H9 (cell line): ENCODE measurements at regions not wholly inside any gene's neighbourhood (a gene's known extent, or its start where the extent isn't known, plus 50 kb on each side); places are given as distances from the start of the nearest gene placed in this dataset.

ENCODE experiments used
- DNase-seq: peaks from one replicate; pipeline ENCODE4 v3.0.0-alpha.2; 2017
- H2AFZ ChIP-seq: one replicate; pipeline ENCODE4 v1.6.1; 2013; ENCODE audit warnings: mild to moderate bottlenecking, low read length, control low read depth, moderate library complexity
- H2AK5ac ChIP-seq: 2 replicates; pipeline ENCODE4 v1.6.1; 2013; ENCODE audit warnings: low read length, control low read depth, mixed read lengths; ENCODE audit not compliant: insufficient read length
- H2BK120ac ChIP-seq: one replicate; pipeline ENCODE4 v1.6.1; 2013; ENCODE audit warnings: low read depth, mild to moderate bottlenecking, low read length, control low read depth, inconsistent platforms; ENCODE audit not compliant: poor library complexity, severe bottlenecking
- H2BK12ac ChIP-seq: 2 replicates; pipeline ENCODE4 v1.6.1; 2013; ENCODE audit warnings: low read length, control low read depth, mixed read lengths, low read depth; ENCODE audit not compliant: insufficient read length
- H2BK15ac ChIP-seq: 2 replicates; pipeline ENCODE4 v1.6.1; 2013; ENCODE audit warnings: low read depth, low read length, control low read depth
- H2BK20ac ChIP-seq: one replicate; pipeline ENCODE4 v1.6.1; 2013; ENCODE audit warnings: low read depth, mild to moderate bottlenecking, low read length, control low read depth, inconsistent platforms; ENCODE audit not compliant: poor library complexity, severe bottlenecking
- H2BK5ac ChIP-seq: 2 replicates; pipeline ENCODE4 v1.6.1; 2013; ENCODE audit warnings: low read length, control low read depth, mixed read lengths; ENCODE audit not compliant: insufficient read length
- H3K14ac ChIP-seq: 2 replicates; pipeline ENCODE4 v1.6.1; 2013; ENCODE audit warnings: low read length, control low read depth; ENCODE audit not compliant: insufficient read depth
- H3K18ac ChIP-seq: 2 replicates; pipeline ENCODE4 v1.6.1; 2013; ENCODE audit warnings: low read depth, mild to moderate bottlenecking, mixed read lengths, low read length, control low read depth; ENCODE audit not compliant: insufficient read length
- H3K23ac ChIP-seq: 2 replicates; pipeline ENCODE4 v1.6.1; 2013; ENCODE audit warnings: low read length, control low read depth, mixed read lengths, low read depth; ENCODE audit not compliant: insufficient read length
- H3K23me2 ChIP-seq: 2 replicates; pipeline ENCODE4 v1.6.1; 2013; ENCODE audit warnings: low read depth, mild to moderate bottlenecking, mixed read lengths, low read length, control low read depth; ENCODE audit not compliant: insufficient read length, poor library complexity, severe bottlenecking
- H3K27ac ChIP-seq: 2 replicates; pipeline ENCODE4 v1.5.1; 2013; ENCODE audit warnings: low read length, control low read depth, mixed read lengths, low read depth; ENCODE audit not compliant: insufficient read length
- H3K27me3 ChIP-seq: 2 replicates; pipeline ENCODE4 v1.6.1; 2013; ENCODE audit warnings: low read length, control low read depth, inconsistent platforms; ENCODE audit not compliant: insufficient read depth
- H3K4ac ChIP-seq: 2 replicates; pipeline ENCODE4 v1.6.1; 2013; ENCODE audit warnings: low read depth, mild to moderate bottlenecking, control low read depth, inconsistent platforms, low read length, moderate library complexity
- H3K4me1 ChIP-seq: 2 replicates; pipeline ENCODE4 v1.6.1; 2013; ENCODE audit warnings: low read length, control low read depth, inconsistent platforms; ENCODE audit not compliant: insufficient read depth
- H3K4me2 ChIP-seq: 2 replicates; pipeline ENCODE4 v1.6.1; 2013; ENCODE audit warnings: low read length, control low read depth, mixed read lengths; ENCODE audit not compliant: insufficient read length, insufficient read depth
- H3K56ac ChIP-seq: 2 replicates; pipeline ENCODE4 v1.6.1; 2013; ENCODE audit warnings: low read depth, mild to moderate bottlenecking, mixed read lengths, low read length, control low read depth; ENCODE audit not compliant: insufficient read length
- H3K79me1 ChIP-seq: 2 replicates; pipeline ENCODE4 v1.6.1; 2013; ENCODE audit warnings: low read depth, mild to moderate bottlenecking, moderate library complexity, low read length, control low read depth, inconsistent platforms; ENCODE audit not compliant: insufficient read depth, poor library complexity, severe bottlenecking
- H3K79me2 ChIP-seq: 2 replicates; pipeline ENCODE4 v1.6.1; 2013; ENCODE audit warnings: low read length, control low read depth, inconsistent platforms; ENCODE audit not compliant: insufficient read depth
- H3K9ac ChIP-seq: 2 replicates; pipeline ENCODE4 v1.6.1; 2013; ENCODE audit warnings: low read length, control low read depth, mixed read lengths; ENCODE audit not compliant: insufficient read length; ENCODE audit errors: extremely low read depth
- H3K9me3 ChIP-seq: one replicate; pipeline ENCODE4 v1.6.1; 2013; ENCODE audit warnings: low read depth, low read length, inconsistent platforms; ENCODE audit not compliant: control insufficient read depth
- H3T11ph ChIP-seq: one replicate; pipeline ENCODE4 v1.6.1; 2013; ENCODE audit warnings: mild to moderate bottlenecking, low read length, control low read depth, inconsistent platforms
- H4K20me1 ChIP-seq: one replicate; pipeline ENCODE4 v1.6.1; 2013; ENCODE audit not compliant: control insufficient read depth, insufficient read length, insufficient read depth
- H4K5ac ChIP-seq: 2 replicates; pipeline ENCODE4 v1.6.1; 2013; ENCODE audit warnings: low read depth, mild to moderate bottlenecking, mixed read lengths, low read length, control low read depth; ENCODE audit not compliant: insufficient read length
- H4K8ac ChIP-seq: replicated peaks from 2 replicates; pipeline ENCODE4 v1.6.1; 2013; ENCODE audit warnings: low read length, control low read depth, mixed read lengths, low read depth; ENCODE audit not compliant: insufficient read length
- H4K91ac ChIP-seq: 2 replicates; pipeline ENCODE4 v1.6.1; 2013; ENCODE audit warnings: low read depth, mild to moderate bottlenecking, moderate library complexity, mixed read lengths, low read length, control low read depth; ENCODE audit not compliant: insufficient read length
- H3K27ac Mint-ChIP-seq, 3 experiments: 2 replicates in 2 of 3; 3 replicates in 1 of 3; pipeline ENCODE4 v1.8.0; 2020 to 2021; ENCODE audit warnings: mixed read lengths in 3 of 3, mild to moderate bottlenecking in 1 of 3, moderate library complexity in 1 of 3
- H3K27me3 Mint-ChIP-seq: 2 replicates; pipeline ENCODE4 v1.8.0; 2021; ENCODE audit warnings: low read depth, mild to moderate bottlenecking, moderate library complexity, mixed read lengths
- H3K36me3 Mint-ChIP-seq, 3 experiments: 2 replicates in 2 of 3; 3 replicates in 1 of 3; pipeline ENCODE4 v1.8.0; 2020 to 2021; ENCODE audit warnings: low read depth in 3 of 3, mixed read lengths in 3 of 3; ENCODE audit not compliant: insufficient read depth in 1 of 3
- H3K4me1 Mint-ChIP-seq, 2 experiments: 2 replicates each; pipeline ENCODE4 v1.8.0; 2020; ENCODE audit warnings: mixed read lengths in 2 of 2
- H3K4me3 Mint-ChIP-seq, 2 experiments: 2 replicates in 1 of 2; 3 replicates in 1 of 2; pipeline ENCODE4 v1.8.0; 2020 to 2021; ENCODE audit warnings: mild to moderate bottlenecking in 2 of 2, mixed read lengths in 2 of 2, moderate library complexity in 1 of 2
- H3K9me3 Mint-ChIP-seq, 2 experiments: 2 replicates in 1 of 2; 3 replicates in 1 of 2; pipeline ENCODE4 v1.8.0; 2020; ENCODE audit warnings: mild to moderate bottlenecking in 2 of 2, mixed read lengths in 2 of 2, moderate library complexity in 1 of 2
- WGBS: extraction: QIAGEN DNeasy Blood & Tissue Kit; methylation state at CpG from one replicate; pipeline ENCODE4 v1.1.7; 2013; ENCODE audit warnings: missing lambda C conversion rate, low lambda C conversion rate, mixed read lengths; ENCODE audit not compliant: insufficient read length; ENCODE audit errors: extremely low coverage; 5-methylcytosine and 5-hydroxymethylcytosine counted together
- TF ChIP-seq, protein P1 (sequence below): fragments of 200-600 bp; sonication (generic); conservative IDR thresholded peaks from 3 replicates; pipeline ENCODE4 v1.8.0; 2021; ENCODE audit warnings: antibody characterized with exemption, mild to moderate bottlenecking

DNA sequence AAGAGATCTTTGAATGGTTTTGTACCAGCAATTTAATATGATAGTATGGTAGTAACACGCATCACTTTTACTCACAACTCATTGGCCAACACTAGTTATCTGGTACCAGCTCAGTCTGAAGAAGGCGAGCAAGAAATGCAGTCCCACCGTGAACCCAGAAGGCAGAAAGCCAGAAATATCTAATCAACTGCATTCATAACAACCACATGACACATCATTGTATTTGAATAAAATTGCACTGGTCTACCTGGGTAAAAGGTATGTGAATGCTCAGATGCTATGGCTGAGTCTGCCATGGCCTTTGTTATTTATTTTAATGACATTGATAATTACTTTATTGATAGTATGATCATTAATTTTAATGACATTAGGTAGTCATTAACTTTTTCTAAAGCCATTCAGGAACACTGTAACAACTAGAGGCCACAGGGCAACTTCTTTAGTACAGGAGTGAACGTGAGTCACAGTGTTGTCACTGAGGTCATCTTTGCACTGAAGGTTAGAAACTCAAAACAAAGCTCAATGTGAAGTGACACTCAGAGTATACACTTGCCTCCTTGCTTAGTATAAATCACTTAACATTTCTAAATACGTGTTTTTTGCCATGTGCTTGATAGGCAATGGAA lies 475.6 kb upstream of the TNP1 start:
- Histone ChIP-seq H2AK5ac (no peak overlapping the region), H3K79me2 (no peaks in the 10 kb centered on the region), H2BK12ac (no peak overlapping the region), H3K9ac (no peak overlapping the region), H3K4me1 (peaks cover 3% of the 10 kb centered on the region; the same call in 1 of the 2 replicates), H3K23me2 (no peaks in the 10 kb centered on the region), H3K4ac (no peak overlapping the region), H3T11ph (no peak overlapping the region), H2BK120ac (no peak overlapping the region), H3K23ac (no peak overlapping the region), H3K27me3 (no peaks in the 10 kb centered on the region), H3K9me3 (no peaks in the 10 kb centered on the region), H2AFZ (no peak overlapping the region), H4K20me1 (no peaks in the 10 kb centered on the region), H2BK15ac (no peak overlapping the region), H3K27ac (no peak overlapping the region), H3K4me2 (no peak overlapping the region), H2BK20ac (no peak overlapping the region), H4K91ac (no peak overlapping the region), H4K5ac (no peak overlapping the region), H3K18ac (no peak overlapping the region), H3K79me1 (no peaks in the 10 kb centered on the region), H3K56ac (no peak overlapping the region), H3K14ac (no peak overlapping the region), H2BK5ac (no peak overlapping the region), H4K8ac (no peak overlapping the region)
- peaks cover 8% of the 10 kb centered on the region for H3K27me3 Mint-ChIP-seq
- H3K4me1 Mint-ChIP-seq = peaks cover 26 to 38% of the 10 kb centered on the region in 2 experiments
- no peak overlapping the region for H3K4me3 Mint-ChIP-seq
- H3K27ac Mint-ChIP-seq = no peak overlapping the region
- no peak for DNase-seq
- H3K36me3 Mint-ChIP-seq = no peaks in the 10 kb centered on the region
- no CpG with 5 or more reads among the region's 5 CpGs for WGBS
- no peaks in the 10 kb centered on the region for H3K9me3 Mint-ChIP-seq
- TF ChIP-seq, protein P1, sequence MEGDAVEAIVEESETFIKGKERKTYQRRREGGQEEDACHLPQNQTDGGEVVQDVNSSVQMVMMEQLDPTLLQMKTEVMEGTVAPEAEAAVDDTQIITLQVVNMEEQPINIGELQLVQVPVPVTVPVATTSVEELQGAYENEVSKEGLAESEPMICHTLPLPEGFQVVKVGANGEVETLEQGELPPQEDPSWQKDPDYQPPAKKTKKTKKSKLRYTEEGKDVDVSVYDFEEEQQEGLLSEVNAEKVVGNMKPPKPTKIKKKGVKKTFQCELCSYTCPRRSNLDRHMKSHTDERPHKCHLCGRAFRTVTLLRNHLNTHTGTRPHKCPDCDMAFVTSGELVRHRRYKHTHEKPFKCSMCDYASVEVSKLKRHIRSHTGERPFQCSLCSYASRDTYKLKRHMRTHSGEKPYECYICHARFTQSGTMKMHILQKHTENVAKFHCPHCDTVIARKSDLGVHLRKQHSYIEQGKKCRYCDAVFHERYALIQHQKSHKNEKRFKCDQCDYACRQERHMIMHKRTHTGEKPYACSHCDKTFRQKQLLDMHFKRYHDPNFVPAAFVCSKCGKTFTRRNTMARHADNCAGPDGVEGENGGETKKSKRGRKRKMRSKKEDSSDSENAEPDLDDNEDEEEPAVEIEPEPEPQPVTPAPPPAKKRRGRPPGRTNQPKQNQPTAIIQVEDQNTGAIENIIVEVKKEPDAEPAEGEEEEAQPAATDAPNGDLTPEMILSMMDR = no peak
